Left cardiac atrium (tissue), 4 donors: ENCODE measurements at regions not wholly inside any gene's neighbourhood (a gene's known extent, or its start where the extent isn't known, plus 50 kb on each side); places are given as distances from the start of the nearest gene placed in this dataset.
"Not testable (repeated sequence)": the region's sequence is repeated elsewhere in the genome, so short reads cannot be mapped to it uniquely, and the experiment has no call there.

Source experiments
- ATAC-seq, 2 donors: fragments of 200-7000 bp; cut with Tn5 transposase; one replicate each; pipeline ENCODE4 v1.9.1; 2020; ENCODE audit warnings: mild to moderate bottlenecking in 2 of 2, moderate library complexity in 2 of 2
- DNase-seq: peaks from one replicate; pipeline ENCODE4 v3.0.0-alpha.2; 2020
- intact Hi-C, 2 donors: fragments of 100-400 bp; cut with DNase I; formaldehyde crosslinking; loops; one replicate each; pipeline versions ENCODE4 v1.14.1 to v1.15.1; 2022 to 2023
- donor health status: DM: no; HTN: yes; CAD: no.
- donor health status: DM: no; HTN: yes; CAD: no; lungs with severe emphysema.
- donor health status: DM: yes; HTN: yes; CAD: no.
- donor health status: Dilated cardiomyopathy.

GRCh38 chr3:127424766-127425504 is 137.1 kb upstream of the PRR20G start:
- no peak for ATAC-seq
- intact Hi-C loops, result no loop called here
- DNase-seq, result peak; percentile 8

GRCh38 chr3:127423856-127424765 is 136.3 kb upstream of the PRR20G start:
- intact Hi-C loops, result no loop called here
- no peak for DNase-seq
- ATAC-seq, result no peak

- ATAC-seq, result no peak
- intact Hi-C loops, result no loop called here
- no peak for DNase-seq
These were observed 135.0 kb upstream of the PRR20G start for GRCh38 chr3:127422663-127423375.

GRCh38 chr3:127421943-127422662 is 134.3 kb upstream of the PRR20G start:
- ATAC-seq (no peak), DNase-seq (no peak)
- intact Hi-C loops, result no loop called here

- no peak for ATAC-seq
- no peak for DNase-seq
- intact Hi-C loops, result no loop called here
These were observed 133.0 kb upstream of the PRR20G start for GRCh38 chr3:127420829-127421228.

- ATAC-seq, result no peak
- DNase-seq, result no peak
- intact Hi-C loops, result no loop called here
These were observed 132.1 kb upstream of the PRR20G start for GRCh38 chr3:127419641-127420553.

GRCh38 chr3:127419182-127419581 is 131.3 kb upstream of the PRR20G start:
- intact Hi-C loops, result no loop called here
- DNase-seq (no peak), ATAC-seq (no peak)

- ATAC-seq (no peak), DNase-seq (no peak)
- intact Hi-C loops, result no loop called here
These were observed 130.8 kb upstream of the PRR20G start for GRCh38 chr3:127418560-127419147.

- ATAC-seq (peak in 1 of 2 donors; percentile 92), DNase-seq (peak; percentile 40)
These were observed 130.1 kb upstream of the PRR20G start for GRCh38 chr3:127417709-127418559.

GRCh38 chr3:127413871-127414270 is 126.0 kb upstream of the PRR20G start:
- ATAC-seq (no peak), DNase-seq (no peak)
- intact Hi-C loops, result no loop called here

More at GRCh38 chr3:127417709-127418559, 130.1 kb upstream of the PRR20G start:
- intact Hi-C loops, result no loop called here

GRCh38 chr3:127413318-127413673 is 125.5 kb upstream of the PRR20G start:
- no peak for DNase-seq
- intact Hi-C loops, result no loop called here
- ATAC-seq, result no peak

GRCh38 chr3:127412578-127413317 is 124.9 kb upstream of the PRR20G start:
- no peak for DNase-seq
- no peak for ATAC-seq
- intact Hi-C loops, result no loop called here

GRCh38 chr3:127411875-127412274 is 124.0 kb upstream of the PRR20G start:
- intact Hi-C loops, ATAC-seq, DNase-seq: not testable (repeated sequence)

- intact Hi-C loops, result no loop called here
- DNase-seq (no peak), ATAC-seq (no peak)
These were observed 123.4 kb upstream of the PRR20G start for GRCh38 chr3:127411083-127411727.

- DNase-seq (no peak), ATAC-seq (no peak)
- intact Hi-C loops, result no loop called here
These were observed 122.8 kb upstream of the PRR20G start for GRCh38 chr3:127410678-127411077.

GRCh38 chr3:127410137-127410488 is 122.3 kb upstream of the PRR20G start:
- intact Hi-C loops, result no loop called here
- ATAC-seq (no peak), DNase-seq (no peak)
